GM10266 (cell line): ENCODE measurements at regions not wholly inside any gene's neighbourhood (a gene's known extent, or its start where the extent isn't known, plus 50 kb on each side); places are given as distances from the start of the nearest gene placed in this dataset.
"Not testable (repeated sequence)": the region's sequence is repeated elsewhere in the genome, so short reads cannot be mapped to it uniquely, and the experiment has no call there.

Experiments
- DNase-seq: peaks from one replicate; pipeline ENCODE4 v3.0.0; 2012; ENCODE audit errors: extremely low spot score
- CTCF ChIP-seq: IDR thresholded peaks from 2 replicates; pipeline ENCODE4 v1.5.1; 2012; ENCODE audit warnings: mild to moderate bottlenecking, low read depth; ENCODE audit not compliant: control insufficient read depth, insufficient read depth; ENCODE audit errors: missing control alignments

DNA sequence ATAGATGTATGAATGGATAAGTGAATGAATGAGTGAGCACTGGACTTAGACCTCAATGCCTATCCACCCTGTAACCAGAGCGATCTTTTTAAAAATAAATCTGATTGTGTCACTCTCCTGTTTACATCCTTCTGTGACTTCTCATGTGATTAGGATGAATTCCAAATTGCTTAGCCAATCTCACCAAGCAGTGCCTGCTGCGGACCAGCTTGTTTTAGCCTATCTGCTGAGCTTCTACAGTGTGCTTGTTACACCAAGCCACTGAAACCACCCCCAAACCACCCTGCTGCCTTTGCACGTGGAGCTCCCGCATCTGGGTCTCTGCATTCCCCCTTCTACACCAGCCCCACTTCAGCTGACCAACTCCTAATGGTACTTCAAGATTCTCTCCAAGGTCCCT is 265.4 kb downstream of the EN1 start:
- DNase-seq: no peak
- no peak for TF ChIP-seq CTCF

DNA sequence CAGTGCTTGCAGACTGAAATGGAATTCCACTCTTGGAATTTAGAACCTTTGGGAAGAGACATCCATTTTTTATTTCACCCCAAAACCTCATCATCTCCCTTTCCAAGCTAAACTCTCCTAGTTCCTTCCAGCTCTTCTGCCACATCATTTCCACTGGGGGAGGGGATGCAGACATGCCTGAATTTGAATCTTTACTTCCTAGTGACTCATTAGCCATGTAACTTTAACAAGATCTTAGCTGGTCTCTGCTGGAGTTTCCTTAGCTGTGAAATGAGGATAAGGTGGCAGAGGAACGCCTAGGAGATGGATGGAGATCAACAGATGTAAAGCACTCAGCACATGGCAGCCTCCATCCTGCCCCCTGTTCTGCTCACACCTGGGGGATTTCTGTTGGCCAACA is 266.8 kb downstream of the EN1 start:
- DNase-seq: no peak
- TF ChIP-seq CTCF: no peak

- DNase-seq: no peak
- TF ChIP-seq CTCF: no peak
These were observed 267.3 kb downstream of the EN1 start for GRCh38 chr2:118580107-118580506.

DNA sequence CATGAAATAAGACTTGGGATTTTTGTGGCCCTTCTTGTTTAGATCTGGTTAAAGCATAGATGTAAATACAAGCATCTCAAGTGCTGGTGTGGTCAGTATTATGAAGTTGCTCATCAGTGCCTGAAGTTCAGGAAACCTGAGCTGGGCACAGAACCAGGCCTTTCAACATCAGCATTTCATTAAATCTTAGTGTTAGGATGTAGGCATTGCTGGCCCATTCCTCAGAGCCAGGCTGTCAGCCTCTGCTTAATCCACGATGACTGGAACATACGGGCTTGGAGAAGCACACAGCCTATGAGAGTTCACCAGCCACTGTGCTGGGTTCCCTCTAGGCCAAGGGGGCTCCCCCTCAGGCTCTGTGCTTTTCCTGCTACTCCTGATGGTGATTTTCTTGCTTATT is 270.2 kb downstream of the EN1 start:
- no peak for TF ChIP-seq CTCF
- DNase-seq: no peak

- no peak for TF ChIP-seq CTCF
- no peak for DNase-seq
These were observed 271.2 kb downstream of the EN1 start for GRCh38 chr2:118576109-118576855.

- DNase-seq: not testable (repeated sequence)
These were observed 275.1 kb downstream of the EN1 start for GRCh38 chr2:118572380-118572779.

DNA sequence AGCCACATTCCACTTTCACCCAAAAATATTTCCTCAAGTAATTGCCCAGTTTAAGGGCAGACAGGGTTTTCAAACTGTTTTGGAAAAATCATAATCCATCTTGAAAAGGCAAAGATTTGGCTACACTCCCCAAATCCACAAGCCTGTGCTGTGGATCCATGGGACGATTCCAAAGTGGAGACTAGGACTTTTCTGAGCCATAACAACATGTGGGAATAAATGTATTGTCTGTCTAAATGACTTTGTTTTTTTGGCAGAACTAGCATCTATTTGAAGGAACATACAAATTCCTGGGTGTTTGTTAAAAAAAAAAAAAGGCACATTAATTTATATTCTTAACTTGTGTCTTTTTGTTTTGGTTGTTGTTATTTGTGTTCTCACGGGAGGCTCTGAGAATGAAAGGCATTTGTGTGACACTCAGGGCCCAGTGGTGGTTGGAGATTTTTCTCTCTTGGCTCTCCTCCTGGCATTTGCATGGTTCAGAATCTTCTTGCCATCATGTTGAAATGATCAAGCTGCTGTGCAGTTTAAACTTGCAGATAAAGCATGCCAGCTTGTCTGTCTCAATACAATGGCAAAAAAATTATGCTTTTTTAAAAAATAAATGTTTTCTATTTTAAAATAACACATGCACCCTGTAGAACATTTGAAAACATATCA is 277.4 kb downstream of the EN1 start:
- DNase-seq: no peak
- TF ChIP-seq CTCF: no peak
